ENCODE measurements at regions not wholly inside any gene's neighbourhood (a gene's known extent, or its start where the extent isn't known, plus 50 kb on each side); places are given as distances from the start of the nearest gene placed in this dataset.
"Not testable (repeated sequence)": the region's sequence is repeated elsewhere in the genome, so short reads cannot be mapped to it uniquely, and the experiment has no call there.

GRCh38 chr7:101754424-101755159 lies 62.8 kb upstream of the CUX1 start:
- DNase-seq (ENCODE audit: low read depth), result peak; percentile 20
- TF ChIP-seq CTCF (conservative IDR thresholded peaks at IDR 0.05; ENCODE audit: low read length), result no peak
- H3K4me3 ChIP-seq (ENCODE audit: low read length), result peak overlapping the region; percentile 63

- TF ChIP-seq CTCF (conservative IDR thresholded peaks at IDR 0.05; ENCODE audit: low read length), result no peak
- DNase-seq (ENCODE audit: low read depth), result no peak
- no peak overlapping the region for H3K4me3 ChIP-seq (ENCODE audit: low read length)
Observed at GRCh38 chr7:101757879-101758278, 59.5 kb upstream of the CUX1 start.

GRCh38 chr7:101758519-101758918 lies 58.9 kb upstream of the CUX1 start:
- not testable (repeated sequence) for DNase-seq (ENCODE audit: low read depth); H3K4me3 ChIP-seq (ENCODE audit: low read length)

GRCh38 chr7:101764221-101764620 lies 53.2 kb upstream of the CUX1 start:
- H3K4me3 ChIP-seq (ENCODE audit: low read length), result no peak overlapping the region
- DNase-seq (ENCODE audit: low read depth), result no peak
- no peak for TF ChIP-seq CTCF (conservative IDR thresholded peaks at IDR 0.05; ENCODE audit: low read length)

GRCh38 chr7:101767544-101767943 lies 49.9 kb upstream of the CUX1 start:
- no peak for TF ChIP-seq CTCF (conservative IDR thresholded peaks at IDR 0.05; ENCODE audit: low read length)
- no peak overlapping the region for H3K4me3 ChIP-seq (ENCODE audit: low read length)
- no peak for DNase-seq (ENCODE audit: low read depth)
